ENCODE measurements at regions not wholly inside any gene's neighbourhood (a gene's known extent, or its start where the extent isn't known, plus 50 kb on each side); places are given as distances from the start of the nearest gene placed in this dataset.

- no peak for TF ChIP-seq ZNF830 (CRISPR knock-in tag; IDR thresholded peaks at IDR 0.05)
- TF ChIP-seq NFYB (IDR thresholded peaks at IDR 0.05; ENCODE audit: extremely low read depth, insufficient read length), result no peak
- TF ChIP-seq RBBP5 (IDR thresholded peaks at IDR 0.05; ENCODE audit: borderline replicate concordance, insufficient read depth, low read length, poor library complexity, severe bottlenecking), result no peak
- no peak for TF ChIP-seq CTCF (IDR thresholded peaks at IDR 0.05 in 2 of 3, conservative IDR thresholded peaks at IDR 0.05 in 1 of 3; ENCODE audit: insufficient read depth in 2 of 3, low read depth in 1 of 3, low read length in 3 of 3)
- TF ChIP-seq ZNF785 (CRISPR knock-in tag; IDR thresholded peaks at IDR 0.05), result no peak
Observed at GRCh38 chr2:121949271-121949670, 193.8 kb downstream of the TSN start.
